OCI-LY1 (cell line): ENCODE measurements at regions not wholly inside any gene's neighbourhood (a gene's known extent, or its start where the extent isn't known, plus 50 kb on each side); places are given as distances from the start of the nearest gene placed in this dataset.

Source experiments
- H2AFZ ChIP-seq: fragments of 200-600 bp; sonication (generic), shearing (Covaris generic); 2 replicates; pipeline ENCODE4 v1.6.0; 2014; ENCODE audit warnings: antibody characterized with exemption, mild to moderate bottlenecking, low read length
- H3F3A ChIP-seq: fragments of 200-600 bp; sonication (generic), shearing (Covaris generic); 2 replicates; pipeline ENCODE4 v1.6.0; 2014; ENCODE audit warnings: mild to moderate bottlenecking, antibody characterized with exemption, low read length, moderate library complexity; ENCODE audit not compliant: insufficient read depth
- H3K27ac ChIP-seq: fragments of 200-600 bp; sonication (generic); 2 replicates; pipeline ENCODE4 v1.5.1; 2014; ENCODE audit warnings: low read length, mixed run types, mild to moderate bottlenecking, low read depth; ENCODE audit not compliant: poor library complexity, severe bottlenecking
- H3K27me3 ChIP-seq: fragments of 200-600 bp; sonication (generic); 2 replicates; pipeline ENCODE4 v1.6.0; 2014; ENCODE audit warnings: antibody characterized with exemption, mild to moderate bottlenecking, low read length, moderate library complexity; ENCODE audit not compliant: insufficient read depth
- H3K36me3 ChIP-seq: fragments of 200-600 bp; sonication (generic); 2 replicates; pipeline ENCODE4 v1.6.1; 2014; ENCODE audit warnings: mild to moderate bottlenecking, antibody characterized with exemption, low read length, moderate library complexity, mixed read lengths; ENCODE audit not compliant: insufficient read depth
- H3K4me1 ChIP-seq: fragments of 200-600 bp; sonication (generic); 2 replicates; pipeline ENCODE4 v1.5.1; 2014; ENCODE audit warnings: mild to moderate bottlenecking, low read length, moderate library complexity; ENCODE audit not compliant: insufficient read depth, severe bottlenecking
- H3K4me2 ChIP-seq: fragments of 200-600 bp; sonication (generic), shearing (Covaris generic); 2 replicates; pipeline ENCODE4 v1.6.1; 2014; ENCODE audit warnings: low read length
- H3K4me3 ChIP-seq: fragments of 200-600 bp; sonication (generic); 2 replicates; pipeline ENCODE4 v1.5.1; 2014; ENCODE audit warnings: low read length, low read depth, mild to moderate bottlenecking, mixed read lengths; ENCODE audit not compliant: poor library complexity, severe bottlenecking
- H3K79me2 ChIP-seq: fragments of 200-600 bp; shearing (Covaris generic); 2 replicates; pipeline ENCODE4 v1.6.1; 2016; ENCODE audit warnings: mixed run types, low read length, mixed read lengths; ENCODE audit not compliant: insufficient read depth
- H3K9ac ChIP-seq: fragments of 200-600 bp; sonication (generic), shearing (Covaris generic); 2 replicates; pipeline ENCODE4 v1.6.1; 2014; ENCODE audit warnings: mild to moderate bottlenecking, low read length, mixed read lengths
- H3K9me2 ChIP-seq: fragments of 200-600 bp; sonication (generic), shearing (Covaris generic); 2 replicates; pipeline ENCODE4 v1.6.1; 2014; ENCODE audit warnings: low read depth, mild to moderate bottlenecking, low read length, mixed read lengths
- H3K9me3 ChIP-seq: fragments of 200-600 bp; shearing (Covaris generic); 2 replicates; pipeline ENCODE4 v1.6.1; 2014; ENCODE audit warnings: low read length, mixed read lengths
- H4K20me1 ChIP-seq: fragments of 200-600 bp; sonication (generic), shearing (Covaris generic); 2 replicates; pipeline ENCODE4 v1.6.0; 2016; ENCODE audit warnings: mild to moderate bottlenecking, low read length; ENCODE audit not compliant: insufficient read depth
- CTCF ChIP-seq: fragments of 200-600 bp; sonication (generic), shearing (Covaris generic); IDR thresholded peaks from 2 replicates; pipeline ENCODE4 v1.5.1; 2017; ENCODE audit warnings: mild to moderate bottlenecking, antibody characterized with exemption, low read length, moderate library complexity, mixed read lengths
- EZH2 ChIP-seq: fragments of 200-600 bp; sonication (generic), shearing (Covaris generic); IDR thresholded peaks from 2 replicates; pipeline ENCODE4 v1.8.0; 2017; ENCODE audit warnings: borderline replicate concordance, mixed run types, mild to moderate bottlenecking, antibody characterized with exemption, low read length, moderate library complexity, mixed read lengths

GRCh38 chr7:67392596-67393438 is 396.2 kb downstream of the TYW1 start:
- Histone ChIP-seq H3K9me2 (no peaks in the 10 kb centered on the region), H4K20me1 (no peaks in the 10 kb centered on the region), H2AFZ (no peak overlapping the region), H3K4me3 (no peak overlapping the region), H3K4me2 (no peak overlapping the region), H3K9ac (no peak overlapping the region), H3K27ac (no peak overlapping the region), H3K36me3 (no peaks in the 10 kb centered on the region), H3K79me2 (no peaks in the 10 kb centered on the region), H3F3A (no peaks in the 10 kb centered on the region), H3K27me3 (peaks cover 12% of the 10 kb centered on the region; the same call in 1 of the 2 replicates), H3K4me1 (no peaks in the 10 kb centered on the region), H3K9me3 (no peaks in the 10 kb centered on the region)
- no peak for TF ChIP-seq EZH2
- TF ChIP-seq CTCF, result no peak

- Histone ChIP-seq H3K4me1 (no peaks in the 10 kb centered on the region), H3F3A (no peaks in the 10 kb centered on the region), H3K4me3 (no peak overlapping the region), H3K36me3 (no peaks in the 10 kb centered on the region), H3K27me3 (peaks cover 12% of the 10 kb centered on the region; the same call in 1 of the 2 replicates), H3K79me2 (no peaks in the 10 kb centered on the region), H4K20me1 (no peaks in the 10 kb centered on the region), H3K27ac (no peak overlapping the region), H3K9me2 (no peaks in the 10 kb centered on the region), H3K9ac (no peak overlapping the region), H3K4me2 (no peak overlapping the region), H3K9me3 (no peaks in the 10 kb centered on the region), H2AFZ (no peak overlapping the region)
- TF ChIP-seq EZH2, result no peak
- no peak for TF ChIP-seq CTCF
Observed at GRCh38 chr7:67393903-67394302, 397.3 kb downstream of the TYW1 start.

- Histone ChIP-seq H3K4me1 (no peaks in the 10 kb centered on the region), H3K36me3 (no peaks in the 10 kb centered on the region), H3K79me2 (no peaks in the 10 kb centered on the region), H3K9ac (no peak overlapping the region), H3K27me3 (no peaks in the 10 kb centered on the region), H3K27ac (no peak overlapping the region), H2AFZ (no peak overlapping the region), H3K9me3 (no peaks in the 10 kb centered on the region), H3F3A (no peaks in the 10 kb centered on the region), H3K4me3 (no peak overlapping the region), H3K9me2 (no peaks in the 10 kb centered on the region), H4K20me1 (no peaks in the 10 kb centered on the region), H3K4me2 (no peak overlapping the region)
- TF ChIP-seq CTCF, result no peak
- TF ChIP-seq EZH2, result no peak
Observed at GRCh38 chr7:67398916-67399315, 402.3 kb downstream of the TYW1 start.
